ENCODE measurements at regions not wholly inside any gene's neighbourhood (a gene's known extent, or its start where the extent isn't known, plus 50 kb on each side); places are given as distances from the start of the nearest gene placed in this dataset.
"Not testable (repeated sequence)": the region's sequence is repeated elsewhere in the genome, so short reads cannot be mapped to it uniquely, and the experiment has no call there.

DNA sequence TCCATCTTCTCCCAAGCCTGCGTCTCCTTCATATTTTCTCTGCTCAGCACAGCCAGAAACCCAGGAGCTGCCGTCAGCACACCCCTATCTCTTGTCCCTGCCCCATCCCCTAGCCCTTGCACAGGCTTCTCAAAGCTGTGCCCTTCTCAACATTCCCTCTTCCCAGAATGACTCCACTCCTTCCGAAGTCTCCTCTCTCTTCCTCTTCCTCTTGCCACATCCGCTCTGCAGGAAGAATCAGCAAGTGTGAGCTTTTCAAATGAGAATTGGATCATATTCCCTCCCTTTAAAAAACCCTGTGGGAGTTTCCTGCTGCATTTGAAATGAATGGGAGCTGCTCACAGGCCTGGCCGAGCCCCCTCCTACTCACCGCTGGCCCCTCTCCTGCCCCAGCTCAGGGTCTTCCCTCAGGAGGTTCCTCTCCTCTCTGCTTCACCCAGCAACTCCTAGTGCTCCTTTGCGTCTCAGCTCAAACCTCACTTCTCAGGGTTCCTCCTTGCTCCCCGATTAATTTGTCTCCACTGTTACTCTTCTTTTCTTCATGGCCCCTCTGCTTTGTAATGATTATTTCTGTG lies 528.5 kb upstream of the CCDC196 start:
- intact Hi-C loops (cut with micrococcal nuclease), result loop anchor here (2.0 to 5.0 kb wide), 4 partner anchors 29 to 795 kb away; no protein-coding TSS in a partner anchor

DNA sequence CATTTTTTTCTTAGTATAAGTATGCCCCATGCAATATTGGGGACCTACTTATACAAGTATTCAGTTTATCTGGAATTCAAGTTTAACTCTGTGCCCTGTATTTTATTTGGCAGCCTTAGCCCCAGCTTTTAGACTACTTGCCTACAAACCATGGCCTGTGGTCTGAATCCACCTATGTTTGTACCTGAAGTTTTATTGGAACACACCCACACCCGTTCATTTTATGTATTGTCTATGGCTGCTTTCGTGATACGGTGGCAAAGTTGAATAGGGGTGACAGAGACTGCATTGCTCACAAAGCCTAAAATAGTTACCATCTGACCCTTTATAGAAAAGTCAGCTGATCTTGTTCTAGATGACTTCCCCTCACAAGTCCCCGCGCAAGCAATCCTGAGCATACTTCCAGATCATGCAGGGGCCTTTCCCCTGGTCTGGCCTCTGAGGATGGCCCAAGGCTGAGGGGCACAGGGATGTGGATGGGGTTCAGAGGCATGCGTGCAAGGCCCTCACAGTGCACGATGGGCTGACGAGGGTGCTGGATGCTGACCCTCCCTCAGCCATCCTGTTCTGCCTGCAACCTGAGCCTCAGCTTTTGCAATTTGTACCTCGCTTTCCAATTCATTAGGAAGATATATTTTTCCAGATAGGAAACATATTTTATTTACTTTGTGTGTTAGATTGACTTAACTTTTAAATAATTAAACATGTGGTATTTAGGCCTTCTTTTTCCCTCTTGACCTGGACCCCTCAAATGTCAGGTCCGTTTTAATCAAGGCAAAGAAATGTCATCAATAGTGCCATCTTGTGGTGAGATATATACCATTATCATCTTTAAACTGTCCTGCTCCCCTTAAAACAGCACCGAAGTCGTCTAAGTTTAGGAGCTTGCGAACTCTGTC lies 527.3 kb upstream of the CCDC196 start:
- intact Hi-C loops (cut with micrococcal nuclease), result loop anchor here (1.0 to 5.0 kb wide), 6 partner anchors 30 to 797 kb away; no protein-coding TSS in a partner anchor

DNA sequence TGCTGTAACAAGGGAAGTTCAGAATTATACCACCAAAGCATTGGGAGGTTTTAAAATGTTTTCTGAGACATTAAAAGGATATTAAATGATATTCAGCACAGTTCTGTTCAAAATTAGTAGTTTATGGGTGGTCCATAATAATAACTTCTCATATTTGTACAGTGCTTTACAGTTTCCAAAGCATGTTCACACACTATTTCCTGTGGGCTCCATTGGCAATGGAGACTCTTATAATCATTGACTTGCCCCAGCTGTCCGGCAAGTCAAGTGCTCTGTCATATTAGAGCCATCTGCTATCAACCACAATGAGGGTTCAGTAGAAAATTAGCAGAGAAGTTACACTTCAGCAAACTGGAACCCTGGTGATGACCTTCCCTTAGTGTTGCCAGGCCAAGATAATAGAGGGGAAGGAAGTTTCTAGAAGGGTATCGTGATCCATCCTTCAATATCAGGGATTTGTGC lies 526.6 kb upstream of the CCDC196 start:
- intact Hi-C loops (cut with micrococcal nuclease), result loop anchor here (1.0 to 5.0 kb wide), 7 partner anchors 31 to 797 kb away; no protein-coding TSS in a partner anchor

DNA sequence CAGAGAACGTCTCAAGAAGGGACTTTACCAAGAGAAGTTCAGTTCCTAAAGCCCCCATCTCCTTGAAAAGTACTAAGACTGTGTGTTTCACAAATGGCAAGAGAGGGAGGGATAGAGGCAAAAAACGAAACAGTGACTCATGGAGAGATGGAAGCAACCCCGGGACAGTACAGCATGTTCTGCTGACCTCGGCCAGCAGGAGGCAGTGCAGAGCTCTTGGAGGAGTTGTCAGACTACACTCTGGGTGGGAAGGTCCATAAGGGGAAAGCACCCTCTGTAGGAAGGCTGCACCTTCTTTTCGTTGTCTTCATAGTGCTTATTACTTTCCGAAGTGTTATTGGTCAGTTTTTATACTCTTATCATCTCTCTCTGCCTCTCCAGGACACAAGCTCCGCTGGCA lies 525.2 kb upstream of the CCDC196 start:
- intact Hi-C loops (cut with micrococcal nuclease), result loop anchor here (2.0 kb wide), 1 partner anchor 110 kb away; no protein-coding TSS in a partner anchor

DNA sequence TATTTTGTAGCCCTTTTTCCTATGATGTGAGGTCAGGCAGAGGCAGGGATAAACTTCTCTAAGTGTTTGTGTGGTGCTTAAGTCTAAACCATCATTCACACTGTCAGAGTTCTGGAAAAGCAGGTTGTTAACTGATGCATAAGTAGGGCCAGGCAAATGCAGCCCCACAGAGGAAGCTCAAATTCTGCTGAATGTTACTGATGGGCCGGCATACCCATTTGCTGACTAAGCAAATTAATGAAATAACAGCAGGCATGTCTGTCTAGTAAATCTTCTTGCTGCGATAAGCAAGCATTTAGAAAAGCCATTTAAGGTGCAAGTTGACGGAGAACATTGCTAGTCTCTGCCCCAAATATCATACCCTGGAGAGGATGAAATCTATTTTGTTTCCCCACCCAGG lies 523.2 kb upstream of the CCDC196 start:
- intact Hi-C loops (cut with micrococcal nuclease), result no loop called here

DNA sequence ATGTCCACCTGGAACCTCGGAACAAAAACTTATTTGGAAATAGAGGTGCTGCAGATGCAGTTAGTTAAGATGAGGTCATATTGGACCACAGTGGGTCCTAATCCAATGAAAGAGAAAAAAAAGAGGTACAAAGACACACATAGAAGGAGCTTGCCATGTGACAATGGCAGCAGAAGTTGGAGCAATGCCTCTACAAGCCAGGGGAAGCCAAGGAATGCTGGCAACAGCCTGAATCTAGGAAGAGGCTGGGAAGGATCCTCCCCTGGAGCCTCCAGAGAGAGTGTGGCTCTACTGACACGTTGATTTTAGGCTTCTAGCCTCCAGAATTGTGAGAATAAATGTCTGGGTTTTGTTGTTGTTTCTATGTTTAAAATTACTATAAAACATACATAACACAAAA lies 521.8 kb upstream of the CCDC196 start:
- intact Hi-C loops (cut with micrococcal nuclease), result no loop called here

DNA sequence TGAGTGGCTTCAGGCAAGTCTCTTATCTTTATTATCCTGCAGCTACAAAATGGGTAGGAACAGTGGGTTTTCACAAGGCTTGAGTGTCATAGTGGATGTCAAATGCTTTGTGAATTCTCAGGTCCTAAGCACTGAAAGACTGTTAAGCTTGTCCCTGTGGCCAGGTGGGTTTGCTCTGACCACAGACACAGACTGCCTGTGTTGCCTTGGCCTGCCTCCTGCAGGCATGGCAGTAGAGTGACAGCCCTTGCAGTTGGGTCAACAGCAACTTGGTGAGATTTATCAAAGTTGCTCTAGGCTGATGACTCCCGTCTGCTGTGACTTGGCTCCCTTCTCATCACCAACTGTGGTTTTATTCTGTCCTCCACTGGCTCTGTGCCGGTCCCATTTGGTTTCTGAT lies 520.0 kb upstream of the CCDC196 start:
- intact Hi-C loops (cut with micrococcal nuclease), result no loop called here

DNA sequence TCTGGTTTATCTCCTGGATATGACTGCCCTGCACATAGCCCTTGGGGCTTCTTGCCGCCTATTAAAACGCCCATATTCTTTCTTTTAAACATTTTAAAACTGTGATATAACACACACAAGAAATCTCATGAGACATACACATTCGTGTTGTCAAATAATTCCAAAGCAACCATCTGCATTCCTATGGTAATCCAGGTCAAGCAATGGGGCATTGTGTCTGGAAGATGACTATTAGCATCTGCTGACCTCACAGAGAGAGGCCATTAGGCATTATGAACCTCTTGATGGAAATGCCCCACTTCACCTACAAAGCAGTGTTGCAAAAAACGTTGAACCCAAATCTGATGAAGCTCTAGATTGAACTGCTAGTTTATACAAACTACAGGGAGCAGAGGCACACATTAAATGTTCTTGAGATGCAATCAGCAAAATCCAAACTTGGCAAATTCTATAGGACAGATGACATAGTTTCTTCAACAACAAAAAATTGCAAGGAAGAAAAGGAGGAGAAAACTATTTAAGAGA lies 513.8 kb upstream of the CCDC196 start:
- intact Hi-C loops (cut with micrococcal nuclease), result no loop called here

DNA sequence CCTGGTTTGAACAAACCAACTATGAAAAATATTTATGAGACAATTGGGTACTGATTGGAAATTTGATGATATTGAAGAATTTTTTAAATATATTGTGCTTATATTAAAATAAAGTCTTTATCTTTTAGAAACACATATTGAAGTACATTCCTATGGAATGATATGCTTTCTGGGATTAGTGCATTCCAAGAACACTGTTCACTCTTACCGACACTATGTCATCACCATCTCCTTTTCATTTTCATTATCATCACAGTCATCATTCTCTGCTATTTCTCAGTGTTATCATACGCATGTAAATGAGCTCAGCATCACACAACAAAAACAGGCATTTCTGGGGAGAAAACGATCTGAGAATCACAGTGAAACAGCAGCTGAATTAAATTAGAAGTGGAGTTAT lies 513.3 kb upstream of the CCDC196 start:
- intact Hi-C loops (cut with micrococcal nuclease), result no loop called here

DNA sequence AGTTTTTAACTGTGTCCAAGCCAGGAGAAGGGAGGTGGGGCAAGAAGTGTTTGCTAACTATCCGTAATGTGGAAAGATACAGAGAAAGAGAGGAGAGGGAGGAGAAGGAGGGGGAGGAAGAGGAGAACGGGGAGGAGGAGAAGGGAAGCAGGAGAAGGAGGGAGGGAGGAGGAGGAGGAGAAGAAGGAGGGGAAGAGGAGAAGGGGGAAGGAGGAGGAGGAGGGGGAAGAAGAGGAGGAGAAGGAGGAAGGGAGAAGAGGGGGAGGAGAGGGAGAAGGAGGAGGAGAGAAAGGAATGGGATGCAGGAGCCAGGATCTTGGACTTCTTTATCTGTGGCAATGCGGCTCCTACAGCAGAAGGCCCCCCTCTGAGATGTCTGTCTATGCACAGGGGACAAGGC lies 510.3 kb upstream of the CCDC196 start:
- intact Hi-C loops (cut with micrococcal nuclease), result no loop called here

DNA sequence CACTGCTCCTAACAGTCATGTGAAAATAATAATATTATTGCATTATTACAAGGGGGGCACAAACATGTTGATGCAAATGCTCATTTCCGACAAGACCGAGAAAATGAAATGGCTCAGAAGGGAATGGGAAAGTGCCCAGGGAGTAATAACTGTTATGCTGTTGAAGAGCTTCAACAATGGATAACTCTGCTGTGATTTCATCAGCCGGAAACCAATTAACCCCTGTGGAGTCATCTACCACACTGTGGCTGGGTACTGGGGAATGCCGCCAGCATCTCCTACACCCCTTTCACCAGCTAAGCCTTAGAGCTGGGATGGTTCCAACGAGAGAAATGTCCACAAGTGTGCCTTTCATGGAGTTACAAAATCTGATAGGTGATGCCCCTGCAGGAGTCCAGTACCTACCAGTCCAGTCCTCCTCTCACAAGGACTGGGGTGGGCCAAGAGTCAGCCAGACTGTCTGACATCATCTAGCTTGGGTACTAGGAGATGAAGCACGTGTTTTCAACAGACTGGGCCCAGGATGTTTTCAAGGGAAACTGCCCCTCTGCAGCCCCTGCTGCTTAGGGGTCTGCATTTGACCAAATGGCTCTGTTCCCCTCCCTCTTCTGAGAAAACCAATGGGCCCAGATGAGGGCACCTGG lies 509.3 kb upstream of the CCDC196 start:
- intact Hi-C loops (cut with micrococcal nuclease), result no loop called here

DNA sequence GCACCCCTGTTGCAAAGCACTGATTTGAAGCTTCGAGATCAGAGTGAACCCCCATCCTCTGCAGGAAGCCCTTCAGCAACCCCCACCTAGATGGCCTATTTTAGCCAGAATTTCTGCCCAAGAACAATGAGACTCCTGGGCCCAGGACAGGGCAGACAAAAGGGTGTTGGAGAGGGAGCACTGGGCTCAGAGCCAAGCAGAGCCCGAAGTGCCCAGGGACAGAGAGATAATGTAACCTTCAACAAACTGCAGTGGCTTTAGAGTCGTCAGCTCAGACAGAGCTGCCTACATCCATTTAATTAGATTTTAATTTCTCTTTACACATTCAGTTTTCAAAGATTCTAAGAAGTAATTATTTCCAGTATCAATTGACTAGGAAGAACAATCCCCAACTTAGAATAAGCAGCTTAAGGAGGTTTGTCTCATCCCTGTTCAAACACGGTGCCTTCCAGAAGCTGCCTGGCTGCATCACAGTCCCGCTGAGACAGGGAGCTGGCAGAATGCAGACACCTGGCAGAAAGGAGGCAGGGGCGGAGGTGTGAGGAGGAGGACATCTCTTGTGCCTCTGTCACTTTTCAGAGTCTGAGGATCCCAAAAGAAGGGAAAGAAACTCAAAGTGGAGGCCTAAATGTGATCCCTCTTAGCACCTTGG lies 504.9 kb upstream of the CCDC196 start:
- intact Hi-C loops (cut with micrococcal nuclease), result no loop called here

DNA sequence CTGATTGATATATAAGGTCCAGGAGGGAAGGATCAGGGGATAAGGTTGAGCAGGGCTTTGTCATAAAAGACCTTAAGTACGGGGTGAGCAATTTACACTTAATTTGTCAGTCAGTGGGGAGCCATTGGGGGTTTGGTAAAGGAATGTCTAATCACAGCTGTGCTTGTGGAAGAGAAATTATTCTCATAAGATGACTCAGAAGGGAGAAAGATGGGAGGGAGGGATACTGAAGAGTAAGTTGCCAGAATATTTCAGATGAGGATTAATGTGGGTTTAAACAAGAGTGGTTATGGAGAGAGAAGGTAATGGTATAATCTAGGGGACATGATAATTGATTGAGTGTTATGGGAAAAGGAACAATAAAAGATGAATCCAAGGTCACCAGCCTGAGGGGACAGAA lies 500.1 kb upstream of the CCDC196 start:
- intact Hi-C loops (cut with micrococcal nuclease), result no loop called here

DNA sequence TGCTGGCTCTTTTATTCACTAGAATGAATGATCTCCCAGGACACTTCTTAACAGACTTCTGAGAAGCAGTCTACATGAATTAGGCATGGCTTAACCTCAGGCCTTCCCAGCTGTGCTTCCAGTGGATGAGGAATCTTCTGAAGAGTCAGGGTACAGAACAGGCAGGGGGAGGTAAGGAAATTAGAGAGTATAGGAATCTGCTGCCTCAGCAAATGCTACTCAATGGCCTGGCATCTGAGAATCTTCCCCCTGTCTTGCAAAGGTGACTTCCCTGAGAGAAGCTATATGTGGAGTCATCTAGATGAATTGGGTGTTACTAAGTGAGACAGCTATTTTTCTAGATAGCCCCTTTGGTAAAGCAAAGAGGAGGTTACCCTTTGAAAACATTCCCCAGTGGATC lies 496.2 kb upstream of the CCDC196 start:
- intact Hi-C loops (cut with micrococcal nuclease), result no loop called here

DNA sequence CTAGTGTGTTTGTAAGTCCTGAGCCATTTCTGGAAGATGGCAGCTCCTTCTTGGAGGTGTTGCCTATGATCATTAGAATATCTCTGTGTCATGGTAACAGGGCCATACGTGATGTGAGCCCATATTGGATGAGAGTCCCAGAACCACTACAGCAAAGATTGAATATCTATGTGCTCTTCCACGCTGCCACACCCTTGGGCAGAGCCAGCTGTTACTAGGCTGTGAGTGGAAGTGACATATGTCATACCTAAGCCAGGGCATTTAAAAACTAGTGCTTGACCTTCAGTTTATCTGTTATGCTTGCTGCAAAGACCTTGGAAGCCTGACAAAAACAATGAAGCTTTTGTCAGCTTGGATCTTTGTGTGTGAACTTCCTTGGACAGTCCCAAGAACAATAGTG lies 495.1 kb upstream of the CCDC196 start:
- intact Hi-C loops (cut with micrococcal nuclease), result no loop called here

DNA sequence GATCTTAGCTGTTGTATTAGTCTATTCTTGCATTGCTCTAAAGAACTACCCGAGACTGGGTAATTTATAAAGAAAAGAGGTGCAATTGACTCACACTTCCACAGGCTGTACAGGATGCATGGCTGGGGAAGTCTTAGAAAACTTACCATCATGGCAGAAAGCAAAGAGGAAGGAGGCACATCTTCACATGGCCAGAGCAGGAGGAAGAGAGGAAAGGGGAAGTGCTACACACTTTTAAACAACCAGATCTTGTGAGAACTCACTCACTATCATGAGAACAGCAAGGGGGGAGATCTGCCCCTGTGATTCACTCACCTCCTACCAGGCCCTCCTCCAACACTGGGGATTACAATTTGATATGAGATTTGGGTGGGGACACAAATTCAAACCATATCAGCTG lies 494.2 kb upstream of the CCDC196 start:
- intact Hi-C loops (cut with micrococcal nuclease), result not testable (repeated sequence)

DNA sequence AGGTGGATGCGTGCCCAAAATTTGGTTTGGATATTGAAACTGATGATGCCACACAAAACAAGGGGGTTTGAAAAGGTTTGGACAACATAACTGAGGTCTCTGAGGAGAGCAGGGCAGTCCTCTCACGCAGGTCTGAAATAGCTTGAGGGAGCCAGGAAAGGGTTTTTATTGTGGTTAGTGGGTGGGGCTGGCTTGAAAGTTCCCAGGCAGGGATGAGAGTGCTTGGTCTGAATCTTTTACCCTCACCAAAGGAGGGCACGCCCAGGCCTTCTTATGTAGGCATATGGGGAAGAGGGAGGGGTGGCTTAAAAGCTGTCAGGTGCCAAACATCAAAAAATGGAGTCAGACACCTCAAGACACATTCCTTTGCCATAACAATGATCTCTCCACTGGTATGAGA lies 493.1 kb upstream of the CCDC196 start:
- intact Hi-C loops (cut with micrococcal nuclease), result no loop called here

DNA sequence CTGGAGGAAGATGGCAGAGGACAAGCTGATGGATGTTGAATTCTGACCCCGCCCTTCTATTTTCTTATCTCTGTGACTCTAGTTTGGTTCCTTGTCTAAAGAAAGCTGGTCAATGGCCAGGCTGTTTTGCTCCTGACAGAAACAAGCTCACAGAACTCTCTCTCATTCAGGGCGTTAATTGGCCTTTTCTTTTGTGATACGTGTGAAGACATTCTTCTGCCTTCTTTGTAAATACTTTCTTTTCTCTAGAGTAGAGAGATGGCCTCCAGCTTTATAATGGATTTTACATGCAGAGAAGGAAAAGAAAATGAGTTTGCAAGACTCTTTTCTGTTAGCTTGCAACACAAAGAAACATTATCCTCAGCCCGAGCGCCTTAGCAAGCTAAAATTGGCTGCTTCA lies 492.2 kb upstream of the CCDC196 start:
- intact Hi-C loops (cut with micrococcal nuclease), result no loop called here

DNA sequence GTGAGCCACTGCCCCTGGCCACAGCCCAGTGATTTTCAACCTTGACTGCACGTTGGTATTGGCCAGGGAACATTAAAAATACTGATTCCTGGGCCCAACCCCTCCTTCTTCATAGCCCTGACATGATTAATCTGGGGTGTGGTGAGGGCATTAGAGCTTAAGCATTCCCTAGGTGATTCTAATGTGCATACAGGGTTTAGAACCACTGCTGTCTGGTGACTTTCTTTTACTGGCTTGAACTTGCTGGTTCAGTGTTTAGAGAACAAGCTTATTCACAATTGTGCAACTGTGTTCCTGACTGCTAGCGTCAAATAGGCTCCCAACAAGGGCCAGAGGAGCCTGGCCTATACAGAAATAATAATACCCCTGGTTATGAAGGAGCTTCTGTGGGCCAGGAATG lies 488.8 kb upstream of the CCDC196 start:
- intact Hi-C loops (cut with micrococcal nuclease), result no loop called here

DNA sequence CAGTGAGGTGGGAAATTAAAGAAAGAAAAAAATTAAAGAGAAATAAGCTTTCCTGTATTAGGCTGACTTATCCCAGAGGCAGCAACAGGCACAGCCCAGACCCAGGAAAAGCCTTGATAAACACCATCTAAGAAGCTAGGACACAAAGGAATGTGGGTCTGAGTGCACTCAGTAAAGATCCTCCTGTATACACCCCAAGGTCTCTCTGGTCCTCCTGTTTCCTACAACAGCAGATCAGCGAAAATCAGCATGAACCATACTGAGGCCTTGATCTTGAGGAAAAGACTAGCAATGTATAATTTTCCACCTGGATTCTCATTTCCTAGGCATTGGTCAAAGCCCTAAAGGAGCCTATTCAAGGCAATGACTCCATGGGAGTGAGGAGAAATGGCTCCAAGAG lies 486.3 kb upstream of the CCDC196 start:
- intact Hi-C loops (cut with micrococcal nuclease), result no loop called here

DNA sequence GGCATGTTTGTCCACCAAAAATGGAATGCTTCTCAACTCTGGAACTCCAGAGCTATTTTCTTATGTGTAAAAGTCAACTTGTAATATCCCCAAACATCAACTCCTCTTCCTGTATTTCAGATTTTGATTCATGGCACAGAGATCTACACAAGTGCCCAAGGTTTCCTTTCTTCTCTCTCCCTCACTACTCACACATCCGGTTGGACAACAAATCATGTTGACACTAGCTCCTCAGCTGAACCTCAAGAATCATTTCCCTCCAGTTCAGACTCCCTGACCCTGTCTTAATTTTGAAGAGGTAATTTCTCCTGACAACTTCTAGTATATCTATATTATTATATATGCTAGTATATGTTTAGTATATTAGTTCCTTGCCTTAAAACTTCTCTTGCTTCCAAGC lies 485.4 kb upstream of the CCDC196 start:
- intact Hi-C loops (cut with micrococcal nuclease), result no loop called here

Measured in T-helper 2 cell treated with Interferon-gamma antibody and Interleukin-4, amounts not matched to agents 100 ng/mL and 5 ng/mL, for 36 hours (primary cell).